ENCODE measurements at regions not wholly inside any gene's neighbourhood (a gene's known extent, or its start where the extent isn't known, plus 50 kb on each side); places are given as distances from the start of the nearest gene placed in this dataset.

GRCh38 chr13:74927823-74928222, 554.1 kb downstream of the TBC1D4 start:
- CTCF ChIA-PET: no interaction called here
- Histone ChIP-seq H3K4me3 (ENCODE audit: low read depth in 2 of 2, low read length in 2 of 2) (no peak overlapping the region), H3K4me1 (ENCODE audit: control insufficient read depth, insufficient read depth, low read length) (no peaks in the 10 kb centered on the region), H3K9me3 (ENCODE audit: control insufficient read depth, insufficient read depth, low read depth, low read length) (no peaks in the 10 kb centered on the region), H3K27ac (ENCODE audit: low read length) (no peak overlapping the region), H3K36me3 (ENCODE audit: control insufficient read depth, insufficient read depth, low read length) (no peaks in the 10 kb centered on the region), H3K27me3 (ENCODE audit: control insufficient read depth, insufficient read depth, low read length) (no peaks in the 10 kb centered on the region)
- intact Hi-C loops (cut with micrococcal nuclease; ENCODE audit: unreplicated experiment) (no loop called here), in situ Hi-C loops (cut with HindIII; ENCODE audit: low pct_unique_long_range_greater_than_20kb, low sequenced_read_pairs) (no loop called here)
- TF ChIP-seq POLR2AphosphoS5 (IDR thresholded peaks at IDR 0.05; ENCODE audit: low read depth, low read length): no peak
- no peak for TF ChIP-seq SIN3A (IDR thresholded peaks at IDR 0.05; ENCODE audit: borderline replicate concordance, insufficient read depth, low read depth, low read length)
- no peak for TF ChIP-seq TCF7L2 (IDR thresholded peaks at IDR 0.05; ENCODE audit: low read depth, low read length)
- TF ChIP-seq CTCF (IDR thresholded peaks at IDR 0.05): no peak
- TF ChIP-seq REST (IDR thresholded peaks at IDR 0.05; ENCODE audit: insufficient read depth in 1 of 2, low read depth in 2 of 2, low read length in 1 of 2): no peak
- POLR2A ChIA-PET: no interaction called here
- ATAC-seq (no peak), DNase-seq (ENCODE audit: low read depth, low spot score) (no peak)
- BruUV-seq (replicated peaks): no TSS peak

- Histone ChIP-seq H3K36me3 (ENCODE audit: control insufficient read depth, insufficient read depth, low read length) (no peaks in the 10 kb centered on the region), H3K4me1 (ENCODE audit: control insufficient read depth, insufficient read depth, low read length) (no peaks in the 10 kb centered on the region), H3K27ac (ENCODE audit: low read length) (no peak overlapping the region), H3K27me3 (ENCODE audit: control insufficient read depth, insufficient read depth, low read length) (no peaks in the 10 kb centered on the region), H3K4me3 (ENCODE audit: low read depth in 2 of 2, low read length in 2 of 2) (no peak overlapping the region), H3K9me3 (ENCODE audit: control insufficient read depth, insufficient read depth, low read depth, low read length) (no peaks in the 10 kb centered on the region)
- CTCF ChIA-PET: no interaction called here
- in situ Hi-C loops (cut with HindIII; ENCODE audit: low pct_unique_long_range_greater_than_20kb, low sequenced_read_pairs) (no loop called here), intact Hi-C loops (cut with micrococcal nuclease; ENCODE audit: unreplicated experiment) (no loop called here)
- no peak for ATAC-seq
- no TSS peak for BruUV-seq (replicated peaks)
- POLR2A ChIA-PET: no interaction called here
- DNase-seq (ENCODE audit: low read depth, low spot score): no peak
- TF ChIP-seq TCF7L2 (IDR thresholded peaks at IDR 0.05; ENCODE audit: low read depth, low read length) (no peak), POLR2AphosphoS5 (IDR thresholded peaks at IDR 0.05; ENCODE audit: low read depth, low read length) (no peak), SIN3A (IDR thresholded peaks at IDR 0.05; ENCODE audit: borderline replicate concordance, insufficient read depth, low read depth, low read length) (no peak), REST (IDR thresholded peaks at IDR 0.05; ENCODE audit: insufficient read depth in 1 of 2, low read depth in 2 of 2, low read length in 1 of 2) (no peak), CTCF (IDR thresholded peaks at IDR 0.05) (no peak)
Observed at GRCh38 chr13:74922963-74923362, 559.0 kb downstream of the TBC1D4 start.

All from Panc1 (cell line).